SK-MEL-5 (cell line): ENCODE measurements at regions not wholly inside any gene's neighbourhood (a gene's known extent, or its start where the extent isn't known, plus 50 kb on each side); places are given as distances from the start of the nearest gene placed in this dataset.

ENCODE experiments used
- DNase-seq: peaks from one replicate; pipeline ENCODE4 v3.0.0-alpha.2; 2016; ENCODE audit warnings: low read depth, low spot score
- in situ Hi-C: cut with HindIII; loops from 2 replicates; pipeline ENCODE4 v1.10.0; 2016; ENCODE audit warnings: low sequenced_read_pairs, high pct_unique_total_duplicates, low pct_unique_long_range_greater_than_20kb

GRCh38 chr10:111455776-111456426 is 379.1 kb downstream of the ADRA2A start:
- in situ Hi-C loops: no loop called here
- no peak for DNase-seq

- in situ Hi-C loops: no loop called here
Observed at GRCh38 chr10:111458256-111458655, 381.4 kb downstream of the ADRA2A start.

GRCh38 chr10:111459967-111460366 is 383.1 kb downstream of the ADRA2A start:
- in situ Hi-C loops: no loop called here
- no peak for DNase-seq

More at GRCh38 chr10:111458256-111458655, 381.4 kb downstream of the ADRA2A start:
- no peak for DNase-seq

GRCh38 chr10:111472445-111472844 is 395.6 kb downstream of the ADRA2A start:
- no peak for DNase-seq
- in situ Hi-C loops: no loop called here

- in situ Hi-C loops: no loop called here
- no peak for DNase-seq
Observed at GRCh38 chr10:111473361-111473760, 396.5 kb downstream of the ADRA2A start.

GRCh38 chr10:111474786-111475185 is 398.0 kb downstream of the ADRA2A start:
- in situ Hi-C loops: no loop called here
- no peak for DNase-seq

GRCh38 chr10:111475720-111476119 is 398.9 kb downstream of the ADRA2A start:
- DNase-seq: no peak
- in situ Hi-C loops: no loop called here

GRCh38 chr10:111478651-111479050 is 401.8 kb downstream of the ADRA2A start:
- in situ Hi-C loops: no loop called here
- DNase-seq: no peak

GRCh38 chr10:111479966-111480365 is 403.1 kb downstream of the ADRA2A start:
- in situ Hi-C loops: no loop called here
- no peak for DNase-seq

- DNase-seq: peak; percentile 7
- in situ Hi-C loops: no loop called here
Observed at GRCh38 chr10:111481261-111481826, 404.5 kb downstream of the ADRA2A start.

GRCh38 chr10:111481866-111482265 is 405.0 kb downstream of the ADRA2A start:
- DNase-seq: no peak
- in situ Hi-C loops: no loop called here

GRCh38 chr10:111482621-111483216 is 405.9 kb downstream of the ADRA2A start:
- no peak for DNase-seq
- in situ Hi-C loops: no loop called here

- no peak for DNase-seq
- in situ Hi-C loops: no loop called here
Observed at GRCh38 chr10:111485767-111486166, 408.9 kb downstream of the ADRA2A start.

- in situ Hi-C loops: no loop called here
- DNase-seq: no peak
Observed at GRCh38 chr10:111486346-111486745, 409.5 kb downstream of the ADRA2A start.

- in situ Hi-C loops: no loop called here
- DNase-seq: no peak
Observed at GRCh38 chr10:111488668-111489067, 411.8 kb downstream of the ADRA2A start.

- DNase-seq: no peak
- in situ Hi-C loops: no loop called here
Observed at GRCh38 chr10:111491154-111491553, 414.3 kb downstream of the ADRA2A start.

- in situ Hi-C loops: no loop called here
- no peak for DNase-seq
Observed at GRCh38 chr10:111493024-111493625, 416.3 kb downstream of the ADRA2A start.

- in situ Hi-C loops: no loop called here
- DNase-seq: no peak
Observed at GRCh38 chr10:111498560-111498959, 421.7 kb downstream of the ADRA2A start.

- in situ Hi-C loops: no loop called here
Observed at GRCh38 chr10:111504376-111504775, 427.5 kb downstream of the ADRA2A start.

More at GRCh38 chr10:111504376-111504775, 427.5 kb downstream of the ADRA2A start:
- no peak for DNase-seq
